GM12873 (cell line): ENCODE measurements at regions not wholly inside any gene's neighbourhood (a gene's known extent, or its start where the extent isn't known, plus 50 kb on each side); places are given as distances from the start of the nearest gene placed in this dataset.

ENCODE experiments used
- CTCF ChIP-seq: IDR thresholded peaks from 2 replicates; pipeline ENCODE4 v1.5.1; 2012; ENCODE audit warnings: low read depth, mild to moderate bottlenecking, moderate library complexity, low read length, control low read depth; ENCODE audit not compliant: insufficient read depth; ENCODE audit errors: missing control alignments

DNA sequence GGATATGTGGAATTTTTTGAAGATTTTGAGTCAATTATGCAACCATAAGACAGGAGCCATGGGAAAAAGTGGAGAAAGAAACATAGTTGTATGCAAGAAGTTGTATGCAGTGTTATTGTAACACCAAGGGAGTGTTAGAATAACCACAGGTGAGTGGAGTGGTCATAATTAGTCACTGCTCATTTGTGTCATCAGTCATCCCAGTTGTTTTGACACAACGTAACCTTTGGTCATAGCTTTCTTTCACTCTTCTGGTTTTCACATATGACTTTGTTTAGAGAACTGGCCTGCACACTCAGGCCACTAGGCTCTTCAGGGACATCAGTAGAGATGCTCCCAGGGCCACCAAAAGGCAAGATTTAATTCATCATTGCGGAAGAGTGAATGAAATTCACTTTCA, 158.7 kb upstream of the HMHB1 start:
- TF ChIP-seq CTCF: no peak

DNA sequence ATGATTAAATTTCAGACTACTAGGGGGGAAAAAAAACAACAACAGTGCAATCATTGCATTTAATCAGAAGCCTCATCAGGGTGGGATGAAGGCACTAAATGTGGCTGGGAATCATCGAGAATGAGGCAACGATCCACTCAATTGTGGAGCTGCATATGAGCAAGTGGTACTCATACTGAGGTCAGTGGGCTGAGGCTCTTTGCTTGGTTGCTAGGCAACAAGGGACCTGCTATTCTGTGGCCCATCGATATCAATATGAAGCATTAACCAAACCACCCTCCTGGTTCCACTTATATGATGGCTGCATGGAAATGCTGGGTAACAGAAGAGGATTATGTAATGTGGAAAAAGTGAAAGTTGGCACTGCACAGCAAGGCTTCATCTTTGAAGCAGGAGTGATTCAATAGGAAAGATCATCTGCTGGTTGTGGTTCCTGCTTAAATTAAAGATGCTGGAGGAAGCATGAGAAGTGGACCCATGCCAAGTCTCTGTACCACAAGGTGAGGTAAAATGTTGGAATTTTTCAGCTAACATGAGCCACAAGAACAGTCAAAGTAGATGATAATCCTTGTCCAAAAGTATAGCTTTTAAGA, 159.8 kb upstream of the HMHB1 start:
- TF ChIP-seq CTCF: no peak

GRCh38 chr5:143649937-143650621, 161.9 kb upstream of the HMHB1 start:
- no peak for TF ChIP-seq CTCF

DNA sequence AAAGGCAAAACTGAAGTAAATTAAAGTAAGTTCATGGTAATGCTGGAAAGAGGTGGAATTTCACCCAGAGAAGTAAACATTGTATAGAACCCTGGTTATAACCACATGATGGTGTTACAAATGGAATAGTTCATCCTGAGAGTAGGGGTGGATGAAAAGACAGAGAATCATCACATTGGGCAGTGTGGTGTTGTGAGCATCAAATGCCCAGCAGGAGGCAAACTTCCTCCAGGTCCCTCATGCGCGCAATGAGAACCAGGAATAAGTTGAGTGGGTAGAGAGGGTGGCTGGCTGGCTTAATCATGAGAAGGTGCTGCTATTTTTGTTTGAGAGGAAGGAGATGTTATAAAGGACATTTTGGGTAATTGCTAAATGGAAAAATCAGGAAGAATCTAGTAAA, 163.3 kb upstream of the HMHB1 start:
- TF ChIP-seq CTCF: peak; percentile 25

- no peak for TF ChIP-seq CTCF
Observed at GRCh38 chr5:143646961-143647360, 165.0 kb upstream of the HMHB1 start.

- TF ChIP-seq CTCF: no peak
Observed at GRCh38 chr5:143645356-143645755, 166.6 kb upstream of the HMHB1 start.

GRCh38 chr5:143644727-143645126, 167.2 kb upstream of the HMHB1 start:
- no peak for TF ChIP-seq CTCF
